Natural killer cell (primary cell): ENCODE measurements at regions not wholly inside any gene's neighbourhood (a gene's known extent, or its start where the extent isn't known, plus 50 kb on each side); places are given as distances from the start of the nearest gene placed in this dataset.

Experiments used
- ATAC-seq, 3 donors: fragments of 150-1000 bp in 2 of 3; fragments of 200-7000 bp in 1 of 3; cut with Tn5 transposase; 1 replicate in 1 of 3; 2 replicates in 2 of 3; pipeline ENCODE4 v1.10.0; 2021; ENCODE audit warnings: mild to moderate bottlenecking in 2 of 3, moderate library complexity in 2 of 3
- DNase-seq, 2 donors: peaks; one replicate each; pipeline versions ENCODE4 v3.0.0 to v3.0.0-alpha.2; 2013 to 2021; ENCODE audit warnings: mixed read lengths in 1 of 2
- H3K27ac ChIP-seq: one replicate; pipeline ENCODE4 v1.5.1; 2013; ENCODE audit warnings: mild to moderate bottlenecking, low read length
- H3K27me3 ChIP-seq: one replicate; pipeline ENCODE4 v1.6.1; 2013; ENCODE audit warnings: low read length; ENCODE audit not compliant: control insufficient read depth, insufficient read depth
- H3K36me3 ChIP-seq: one replicate; pipeline ENCODE4 v1.6.1; 2013; ENCODE audit warnings: low read length; ENCODE audit not compliant: control insufficient read depth, insufficient read depth
- H3K4me1 ChIP-seq: one replicate; pipeline ENCODE4 v1.6.1; 2013; ENCODE audit warnings: low read length; ENCODE audit not compliant: control insufficient read depth, insufficient read depth
- H3K4me3 ChIP-seq: one replicate; pipeline ENCODE4 v1.5.1; 2013; ENCODE audit warnings: low read length
- H3K9me3 ChIP-seq: one replicate; pipeline ENCODE4 v1.6.1; 2013; ENCODE audit warnings: low read length; ENCODE audit not compliant: control insufficient read depth, insufficient read depth
- H3K27ac Mint-ChIP-seq, 2 donors: one replicate each; pipeline ENCODE4 v1.8.0; 2022; ENCODE audit warnings: mild to moderate bottlenecking in 2 of 2, mixed read lengths in 2 of 2, moderate library complexity in 1 of 2
- H3K27me3 Mint-ChIP-seq, 2 donors: one replicate each; pipeline ENCODE4 v1.8.0; 2022; ENCODE audit warnings: low read depth in 2 of 2, mixed read lengths in 2 of 2
- H3K36me3 Mint-ChIP-seq: one replicate; pipeline ENCODE4 v1.8.0; 2022; ENCODE audit warnings: mixed read lengths
- H3K4me1 Mint-ChIP-seq, 2 donors: one replicate each; pipeline ENCODE4 v1.8.0; 2022; ENCODE audit warnings: mixed read lengths in 2 of 2
- H3K4me3 Mint-ChIP-seq: one replicate; pipeline ENCODE4 v1.8.0; 2022; ENCODE audit warnings: mild to moderate bottlenecking, moderate library complexity, mixed read lengths
- H3K9me3 Mint-ChIP-seq, 2 donors: one replicate each; pipeline ENCODE4 v1.8.0; 2022; ENCODE audit warnings: mixed read lengths in 2 of 2
- WGBS: methylation state at CpG from one replicate; pipeline ENCODE4 v1.1.7; 2013; ENCODE audit warnings: missing lambda C conversion rate; ENCODE audit not compliant: insufficient coverage; 5-methylcytosine and 5-hydroxymethylcytosine counted together
- intact Hi-C: fragments of 100-400 bp; cut with micrococcal nuclease; formaldehyde crosslinking; loops from one replicate; pipeline ENCODE4 v1.14.2; 2022
- TF ChIP-seq, protein P1 (sequence below): fragments of 200-600 bp; IDR thresholded peaks from one replicate; pipeline ENCODE4 v1.8.0; 2022; ENCODE audit warnings: antibody characterized with exemption

DNA sequence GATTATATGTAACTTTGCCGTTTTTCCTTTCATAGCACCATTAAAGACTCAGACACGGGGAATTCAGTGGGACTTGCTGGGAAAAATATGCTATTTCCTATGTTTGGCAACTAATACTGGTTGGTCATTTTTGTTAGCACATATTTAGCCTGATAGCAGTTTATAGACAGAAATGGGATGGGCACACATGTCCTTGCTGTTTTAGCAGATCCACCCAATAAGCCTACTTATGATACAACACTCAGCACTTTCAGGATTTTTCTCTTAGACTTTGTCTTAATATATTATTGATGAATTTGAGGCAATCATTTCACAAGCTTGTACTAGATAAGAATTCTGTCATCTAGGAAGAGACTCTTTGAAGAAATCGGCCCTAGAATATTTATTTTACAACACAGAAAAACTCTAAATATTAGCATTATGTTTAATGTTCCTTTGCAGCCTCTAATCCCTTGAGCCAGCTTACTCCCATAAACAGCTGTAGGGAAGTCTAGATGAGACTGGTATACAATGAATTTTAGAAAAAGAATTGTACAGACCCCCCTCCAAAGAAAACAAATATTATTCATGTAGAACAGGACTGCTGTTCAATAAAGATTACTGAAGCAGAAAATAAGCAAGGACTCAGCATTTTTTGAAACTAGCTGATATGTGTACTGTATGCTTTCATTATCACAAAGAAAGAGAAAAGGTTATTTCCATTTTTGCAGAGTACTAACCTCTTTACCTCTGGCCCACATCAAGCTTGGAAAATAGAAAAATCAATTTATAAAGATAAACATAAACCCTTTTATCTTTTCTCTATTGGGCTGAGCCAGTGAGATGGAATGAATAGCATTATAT is 656.8 kb upstream of the SGO1 start:
- no peaks in the 10 kb centered on the region for H3K36me3 Mint-ChIP-seq
- H3K4me1 Mint-ChIP-seq, result no peaks in the 10 kb centered on the region
- TF ChIP-seq, protein P1, sequence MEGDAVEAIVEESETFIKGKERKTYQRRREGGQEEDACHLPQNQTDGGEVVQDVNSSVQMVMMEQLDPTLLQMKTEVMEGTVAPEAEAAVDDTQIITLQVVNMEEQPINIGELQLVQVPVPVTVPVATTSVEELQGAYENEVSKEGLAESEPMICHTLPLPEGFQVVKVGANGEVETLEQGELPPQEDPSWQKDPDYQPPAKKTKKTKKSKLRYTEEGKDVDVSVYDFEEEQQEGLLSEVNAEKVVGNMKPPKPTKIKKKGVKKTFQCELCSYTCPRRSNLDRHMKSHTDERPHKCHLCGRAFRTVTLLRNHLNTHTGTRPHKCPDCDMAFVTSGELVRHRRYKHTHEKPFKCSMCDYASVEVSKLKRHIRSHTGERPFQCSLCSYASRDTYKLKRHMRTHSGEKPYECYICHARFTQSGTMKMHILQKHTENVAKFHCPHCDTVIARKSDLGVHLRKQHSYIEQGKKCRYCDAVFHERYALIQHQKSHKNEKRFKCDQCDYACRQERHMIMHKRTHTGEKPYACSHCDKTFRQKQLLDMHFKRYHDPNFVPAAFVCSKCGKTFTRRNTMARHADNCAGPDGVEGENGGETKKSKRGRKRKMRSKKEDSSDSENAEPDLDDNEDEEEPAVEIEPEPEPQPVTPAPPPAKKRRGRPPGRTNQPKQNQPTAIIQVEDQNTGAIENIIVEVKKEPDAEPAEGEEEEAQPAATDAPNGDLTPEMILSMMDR, result no peak
- DNase-seq (no peak), ATAC-seq (no peak)
- no peaks in the 10 kb centered on the region for H3K4me1 ChIP-seq
- H3K27ac ChIP-seq, result no peak overlapping the region
- peaks cover 10 to 11% of the 10 kb centered on the region in 2 donors for H3K9me3 Mint-ChIP-seq
- H3K4me3 Mint-ChIP-seq, result no peak overlapping the region
- H3K36me3 ChIP-seq, result no peaks in the 10 kb centered on the region
- H3K9me3 ChIP-seq, result no peaks in the 10 kb centered on the region
- no peaks in the 10 kb centered on the region for H3K27me3 ChIP-seq
- no peaks in the 10 kb centered on the region for H3K27me3 Mint-ChIP-seq
- H3K4me3 ChIP-seq, result no peak overlapping the region
- 84% methylated on average over 2 of the region's 3 CpGs for WGBS
- intact Hi-C loops, result no loop called here
- no peak overlapping the region for H3K27ac Mint-ChIP-seq

DNA sequence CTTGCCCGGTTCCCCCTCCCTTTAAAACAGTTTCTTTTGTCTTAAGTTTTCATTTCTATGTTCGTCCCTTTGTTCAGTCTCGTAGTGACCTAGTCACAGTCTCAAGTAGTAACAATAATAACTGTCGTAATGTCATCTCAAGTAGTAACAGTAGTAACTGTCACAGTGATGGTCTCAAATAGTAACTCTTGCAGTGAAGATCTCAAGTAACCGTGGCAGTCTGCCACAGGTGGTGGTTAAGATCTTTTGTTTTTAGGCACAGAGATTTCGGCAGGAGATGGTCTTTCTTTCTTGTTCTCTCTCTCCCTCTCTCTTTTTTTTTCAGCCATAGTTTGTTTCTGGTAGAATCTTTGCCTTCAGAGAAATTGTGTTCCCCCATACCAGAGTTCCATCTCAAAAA is 656.0 kb upstream of the SGO1 start:
- peaks cover 10 to 16% of the 10 kb centered on the region in 2 donors for H3K9me3 Mint-ChIP-seq
- WGBS, result 90% methylated on average over 6 of the region's 6 CpGs
- no peak for DNase-seq
- H3K36me3 Mint-ChIP-seq, result no peaks in the 10 kb centered on the region
- no peaks in the 10 kb centered on the region for H3K9me3 ChIP-seq
- no peaks in the 10 kb centered on the region for H3K4me1 Mint-ChIP-seq
- H3K4me3 ChIP-seq, result no peak overlapping the region
- no peaks in the 10 kb centered on the region for H3K36me3 ChIP-seq
- no peaks in the 10 kb centered on the region for H3K27me3 Mint-ChIP-seq
- no peaks in the 10 kb centered on the region for H3K27me3 ChIP-seq
- no peak overlapping the region for H3K27ac ChIP-seq
- ATAC-seq, result no peak
- H3K4me1 ChIP-seq, result no peaks in the 10 kb centered on the region
- no peak overlapping the region for H3K4me3 Mint-ChIP-seq
- TF ChIP-seq, protein P1, result no peak
- H3K27ac Mint-ChIP-seq, result no peak overlapping the region
- intact Hi-C loops, result no loop called here

DNA sequence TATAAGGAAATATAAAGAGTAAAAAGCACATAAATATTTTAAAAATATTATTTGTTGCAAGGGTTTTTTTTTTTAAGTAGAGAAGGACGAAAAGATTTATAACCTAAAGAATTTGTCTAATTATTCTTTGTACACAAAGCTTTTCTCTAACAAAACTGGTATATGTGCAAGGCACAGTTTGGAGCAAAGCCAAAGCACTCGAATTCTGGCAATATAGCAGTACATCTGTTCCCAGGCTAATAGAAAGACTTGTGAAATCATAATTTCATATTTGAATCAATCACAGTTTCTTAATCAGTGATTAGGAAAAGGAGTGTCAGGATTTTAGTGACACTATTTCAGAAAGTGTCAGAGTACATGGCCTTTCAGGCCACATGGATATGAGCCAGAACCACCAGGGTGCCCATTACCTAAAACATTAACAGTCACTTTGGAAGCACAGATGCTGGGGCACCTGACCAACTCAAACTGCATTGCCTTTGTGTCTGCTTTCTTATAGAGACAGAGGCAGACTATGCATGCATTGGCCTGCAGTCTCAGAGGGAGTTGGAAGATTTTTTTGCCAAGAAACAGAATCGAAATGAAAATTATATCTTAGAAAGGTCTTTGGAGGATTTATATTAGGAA is 651.8 kb upstream of the SGO1 start:
- no peak overlapping the region for H3K27ac ChIP-seq
- H3K4me1 ChIP-seq, result no peaks in the 10 kb centered on the region
- no peak for ATAC-seq
- H3K27me3 Mint-ChIP-seq, result no peaks in the 10 kb centered on the region
- no peaks in the 10 kb centered on the region for H3K4me1 Mint-ChIP-seq
- H3K9me3 Mint-ChIP-seq, result peaks cover 9 to 14% of the 10 kb centered on the region in 2 donors
- H3K9me3 ChIP-seq, result peaks cover 6% of the 10 kb centered on the region
- H3K4me3 Mint-ChIP-seq, result no peak overlapping the region
- H3K36me3 ChIP-seq, result no peaks in the 10 kb centered on the region
- H3K27me3 ChIP-seq, result no peaks in the 10 kb centered on the region
- no peak overlapping the region for H3K4me3 ChIP-seq
- no peaks in the 10 kb centered on the region for H3K36me3 Mint-ChIP-seq
- 50% methylated on average over 1 of the region's 3 CpGs for WGBS
- H3K27ac Mint-ChIP-seq, result no peak overlapping the region
- intact Hi-C loops, result no loop called here
- no peak for DNase-seq
- TF ChIP-seq, protein P1, result no peak
